PC-3 (cell line): ENCODE measurements at regions not wholly inside any gene's neighbourhood (a gene's known extent, or its start where the extent isn't known, plus 50 kb on each side); places are given as distances from the start of the nearest gene placed in this dataset.

Source experiments
- CTCF ChIP-seq: fragments of 300-600 bp; sonication (generic); conservative IDR thresholded peaks from 2 replicates; pipeline ENCODE4 v1.5.1; 2017; ENCODE audit warnings: antibody characterized with exemption, low read depth, mild to moderate bottlenecking, low read length
- EZH2 ChIP-seq: fragments of 300-600 bp; sonication (generic); IDR thresholded peaks from one replicate; pipeline ENCODE4 v1.6.1; 2017; ENCODE audit warnings: antibody characterized with exemption, mild to moderate bottlenecking, low read length; ENCODE audit not compliant: unreplicated experiment
- EZH2phosphoT487 ChIP-seq: fragments of 300-600 bp; sonication (generic); IDR thresholded peaks from 2 replicates; pipeline ENCODE4 v1.6.1; 2018; ENCODE audit warnings: mild to moderate bottlenecking, antibody characterized with exemption, low read length, borderline replicate concordance

GRCh38 chr2:104472076-104472475 is 381.8 kb upstream of the POU3F3 start:
- TF ChIP-seq CTCF (no peak), EZH2 (no peak), EZH2phosphoT487 (no peak)
